SW 1271 (cell line): ENCODE measurements at regions not wholly inside any gene's neighbourhood (a gene's known extent, or its start where the extent isn't known, plus 50 kb on each side); places are given as distances from the start of the nearest gene placed in this dataset.
"Not testable (repeated sequence)": the region's sequence is repeated elsewhere in the genome, so short reads cannot be mapped to it uniquely, and the experiment has no call there.

Source experiments
- DNase-seq, 2 experiments: peaks; one replicate each; lab custom pipeline; 2025; lab: John Stamatoyannopoulos, UW

- no peak for DNase-seq
Measured at GRCh38 chr12:63040526-63041220, 105.7 kb upstream of the PPM1H start.

- no peak for DNase-seq
Measured at GRCh38 chr12:63038713-63039100, 103.8 kb upstream of the PPM1H start.

- DNase-seq, result no peak
Measured at GRCh38 chr12:63037746-63038712, 103.1 kb upstream of the PPM1H start.

- DNase-seq, result no peak
Measured at GRCh38 chr12:63036974-63037335, 102.0 kb upstream of the PPM1H start.

GRCh38 chr12:63036216-63036973, 101.4 kb upstream of the PPM1H start:
- DNase-seq, result no peak

- DNase-seq, result no peak
Measured at GRCh38 chr12:63034601-63035000, 99.7 kb upstream of the PPM1H start.

GRCh38 chr12:63029676-63030075, 94.7 kb upstream of the PPM1H start:
- DNase-seq, result no peak

GRCh38 chr12:63028951-63029350, 94.0 kb upstream of the PPM1H start:
- no peak for DNase-seq

GRCh38 chr12:63025116-63025515, 90.2 kb upstream of the PPM1H start:
- DNase-seq, result no peak

GRCh38 chr12:63023926-63024325, 89.0 kb upstream of the PPM1H start:
- no peak for DNase-seq

- DNase-seq, result no peak
Measured at GRCh38 chr12:63021116-63021515, 86.2 kb upstream of the PPM1H start.

GRCh38 chr12:63020269-63020668, 85.3 kb upstream of the PPM1H start:
- DNase-seq, result no peak

- no peak for DNase-seq
Measured at GRCh38 chr12:63018273-63018672, 83.3 kb upstream of the PPM1H start.

- no peak for DNase-seq
Measured at GRCh38 chr12:63013302-63013701, 78.4 kb upstream of the PPM1H start.

- DNase-seq, result no peak
Measured at GRCh38 chr12:63010698-63011097, 75.7 kb upstream of the PPM1H start.

- DNase-seq, result no peak
Measured at GRCh38 chr12:63008372-63008771, 73.4 kb upstream of the PPM1H start.

- no peak for DNase-seq
Measured at GRCh38 chr12:63007726-63008125, 72.8 kb upstream of the PPM1H start.

- DNase-seq, result no peak
Measured at GRCh38 chr12:63006536-63006935, 71.6 kb upstream of the PPM1H start.

- DNase-seq, result no peak
Measured at GRCh38 chr12:63005382-63005781, 70.4 kb upstream of the PPM1H start.

GRCh38 chr12:63003223-63003819, 68.4 kb upstream of the PPM1H start:
- DNase-seq, result no peak

- not testable (repeated sequence) for DNase-seq
Measured at GRCh38 chr12:63002059-63002458, 67.1 kb upstream of the PPM1H start.

GRCh38 chr12:62998454-62998853, 63.5 kb upstream of the PPM1H start:
- DNase-seq, result no peak
